PC-9 (cell line): ENCODE measurements at regions not wholly inside any gene's neighbourhood (a gene's known extent, or its start where the extent isn't known, plus 50 kb on each side); places are given as distances from the start of the nearest gene placed in this dataset.

Experiments used
- EZH2 ChIP-seq: fragments of 200-600 bp; sonication (generic); IDR thresholded peaks from 2 replicates; pipeline ENCODE4 v1.8.0; 2017; ENCODE audit warnings: antibody characterized with exemption, low read depth
- TF ChIP-seq, protein P1 (sequence below): fragments of 200-600 bp; sonication (generic); conservative IDR thresholded peaks from 2 replicates; pipeline ENCODE4 v1.6.1; 2017; ENCODE audit warnings: mixed run types, antibody characterized with exemption, mild to moderate bottlenecking, moderate library complexity

DNA sequence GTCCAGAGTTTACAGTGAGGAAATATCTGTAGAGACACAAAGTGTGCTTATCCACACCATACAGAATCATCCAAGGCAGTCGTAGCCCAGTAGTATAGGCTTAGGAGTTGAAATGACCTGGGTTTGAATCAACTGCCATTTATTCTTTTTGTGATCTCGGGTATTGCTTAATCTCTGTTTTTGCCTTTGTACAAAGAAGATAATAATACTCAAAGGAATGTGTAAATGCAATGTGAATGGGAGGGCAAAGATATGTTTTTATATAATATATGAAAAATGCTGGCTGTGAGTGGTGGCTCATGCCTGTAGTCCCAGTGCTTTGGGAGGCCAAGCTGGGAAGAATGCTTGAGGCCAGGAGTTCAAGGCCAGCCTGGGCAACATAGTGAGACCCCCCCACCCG is 141.1 kb downstream of the SPATA31D1 start:
- no peak for TF ChIP-seq EZH2
- TF ChIP-seq, protein P1, sequence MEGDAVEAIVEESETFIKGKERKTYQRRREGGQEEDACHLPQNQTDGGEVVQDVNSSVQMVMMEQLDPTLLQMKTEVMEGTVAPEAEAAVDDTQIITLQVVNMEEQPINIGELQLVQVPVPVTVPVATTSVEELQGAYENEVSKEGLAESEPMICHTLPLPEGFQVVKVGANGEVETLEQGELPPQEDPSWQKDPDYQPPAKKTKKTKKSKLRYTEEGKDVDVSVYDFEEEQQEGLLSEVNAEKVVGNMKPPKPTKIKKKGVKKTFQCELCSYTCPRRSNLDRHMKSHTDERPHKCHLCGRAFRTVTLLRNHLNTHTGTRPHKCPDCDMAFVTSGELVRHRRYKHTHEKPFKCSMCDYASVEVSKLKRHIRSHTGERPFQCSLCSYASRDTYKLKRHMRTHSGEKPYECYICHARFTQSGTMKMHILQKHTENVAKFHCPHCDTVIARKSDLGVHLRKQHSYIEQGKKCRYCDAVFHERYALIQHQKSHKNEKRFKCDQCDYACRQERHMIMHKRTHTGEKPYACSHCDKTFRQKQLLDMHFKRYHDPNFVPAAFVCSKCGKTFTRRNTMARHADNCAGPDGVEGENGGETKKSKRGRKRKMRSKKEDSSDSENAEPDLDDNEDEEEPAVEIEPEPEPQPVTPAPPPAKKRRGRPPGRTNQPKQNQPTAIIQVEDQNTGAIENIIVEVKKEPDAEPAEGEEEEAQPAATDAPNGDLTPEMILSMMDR = no peak
